Neuronal stem cell (in vitro differentiated cells): ENCODE measurements at regions not wholly inside any gene's neighbourhood (a gene's known extent, or its start where the extent isn't known, plus 50 kb on each side); places are given as distances from the start of the nearest gene placed in this dataset.

ENCODE experiments used
- DNase-seq: peaks from one replicate; pipeline ENCODE4 v3.0.0-alpha.2; 2013; ENCODE audit warnings: low spot score
- H2AFZ ChIP-seq: one replicate; pipeline ENCODE4 v1.6.1; 2013; ENCODE audit warnings: mild to moderate bottlenecking, low read length, inconsistent platforms
- H2AK5ac ChIP-seq: 2 replicates; pipeline ENCODE4 v1.6.1; 2013; ENCODE audit warnings: low read depth, mild to moderate bottlenecking, inconsistent platforms, low read length, moderate library complexity, mixed read lengths
- H2BK120ac ChIP-seq: 2 replicates; pipeline ENCODE4 v1.6.1; 2013; ENCODE audit warnings: low read depth, mild to moderate bottlenecking, inconsistent platforms, low read length, moderate library complexity, mixed read lengths
- H2BK12ac ChIP-seq: one replicate; pipeline ENCODE4 v1.6.1; 2013; ENCODE audit warnings: low read length, inconsistent platforms
- H2BK15ac ChIP-seq: 2 replicates; pipeline ENCODE4 v1.6.1; 2013; ENCODE audit warnings: mild to moderate bottlenecking, low read length, inconsistent platforms, mixed read lengths
- H2BK5ac ChIP-seq: one replicate; pipeline ENCODE4 v1.6.1; 2013; ENCODE audit warnings: inconsistent platforms, mild to moderate bottlenecking, low read length, moderate library complexity
- H3K14ac ChIP-seq: one replicate; pipeline ENCODE4 v1.6.1; 2013; ENCODE audit warnings: low read length, inconsistent platforms
- H3K18ac ChIP-seq: 2 replicates; pipeline ENCODE4 v1.6.1; 2013; ENCODE audit warnings: low read length, inconsistent platforms
- H3K23ac ChIP-seq: 2 replicates; pipeline ENCODE4 v1.6.1; 2013; ENCODE audit warnings: low read depth, mild to moderate bottlenecking, mixed read lengths, low read length, inconsistent platforms; ENCODE audit not compliant: poor library complexity
- H3K27ac ChIP-seq: replicated peaks from 3 replicates; pipeline ENCODE4 v1.5.1; 2013; ENCODE audit warnings: low read length, inconsistent platforms
- H3K27me3 ChIP-seq, 3 experiments: 2 replicates each; pipeline ENCODE4 v1.6.1; 2013; ENCODE audit warnings: low read length in 3 of 3, mild to moderate bottlenecking in 2 of 3, inconsistent platforms in 1 of 3, low read depth in 1 of 3, mixed read lengths in 1 of 3, moderate library complexity in 1 of 3; ENCODE audit not compliant: control insufficient read depth in 3 of 3, insufficient read depth in 3 of 3
- H3K36me3 ChIP-seq, 2 donors: replicated peaks in 1 of 2; 2 replicates each; pipeline ENCODE4 v1.6.1; 2013; ENCODE audit warnings: low read length in 2 of 2; ENCODE audit not compliant: control insufficient read depth in 2 of 2, insufficient read depth in 2 of 2
- H3K4ac ChIP-seq: 2 replicates; pipeline ENCODE4 v1.6.1; 2013; ENCODE audit warnings: inconsistent platforms, mild to moderate bottlenecking, low read length, moderate library complexity
- H3K4me1 ChIP-seq, 2 donors: 1 replicate in 1 of 2; 2 replicates in 1 of 2; pipeline ENCODE4 v1.6.1; 2013; ENCODE audit warnings: low read length in 2 of 2, low read depth in 1 of 2; ENCODE audit not compliant: control insufficient read depth in 2 of 2, insufficient read depth in 1 of 2
- H3K4me2 ChIP-seq: one replicate; pipeline ENCODE4 v1.6.1; 2013; ENCODE audit warnings: mild to moderate bottlenecking, low read length, inconsistent platforms; ENCODE audit not compliant: insufficient read depth, poor library complexity, severe bottlenecking
- H3K4me3 ChIP-seq, 2 donors: 2 replicates each; pipeline ENCODE4 v1.5.1; 2013; ENCODE audit warnings: low read length in 2 of 2, mild to moderate bottlenecking in 2 of 2, inconsistent platforms in 1 of 2, moderate library complexity in 1 of 2
- H3K79me1 ChIP-seq: one replicate; pipeline ENCODE4 v1.6.1; 2013; ENCODE audit warnings: low read depth, mild to moderate bottlenecking, inconsistent platforms, low read length, moderate library complexity
- H3K9ac ChIP-seq: one replicate; pipeline ENCODE4 v1.6.1; 2013; ENCODE audit warnings: mild to moderate bottlenecking, low read depth, low read length, inconsistent platforms; ENCODE audit not compliant: poor library complexity
- H3K9me3 ChIP-seq, 2 donors: replicated peaks in 1 of 2; 2 replicates each; pipeline versions ENCODE3 to v1.6.1; 2013; ENCODE audit warnings: low read length in 2 of 2, mild to moderate bottlenecking in 2 of 2, inconsistent platforms in 1 of 2, low read depth in 1 of 2, mixed read lengths in 1 of 2, moderate library complexity in 1 of 2; ENCODE audit not compliant: control insufficient read depth in 2 of 2, insufficient read depth in 1 of 2
- H4K8ac ChIP-seq: one replicate; pipeline ENCODE4 v1.6.1; 2013; ENCODE audit warnings: low read depth, mild to moderate bottlenecking, inconsistent platforms, low read length, moderate library complexity
- H4K91ac ChIP-seq: one replicate; pipeline ENCODE4 v1.6.1; 2013; ENCODE audit warnings: low read length, low read depth, mild to moderate bottlenecking, inconsistent platforms; ENCODE audit not compliant: poor library complexity
- WGBS, 2 donors: extraction: QIAGEN DNeasy Blood & Tissue Kit; methylation state at CpG; one replicate each; pipeline ENCODE4 v1.1.7; 2013; ENCODE audit warnings: missing lambda C conversion rate in 2 of 2, mixed read lengths in 1 of 2; ENCODE audit not compliant: insufficient read length in 2 of 2, insufficient replicate concordance in 1 of 2; ENCODE audit errors: extremely low coverage in 2 of 2; 5-methylcytosine and 5-hydroxymethylcytosine counted together

DNA sequence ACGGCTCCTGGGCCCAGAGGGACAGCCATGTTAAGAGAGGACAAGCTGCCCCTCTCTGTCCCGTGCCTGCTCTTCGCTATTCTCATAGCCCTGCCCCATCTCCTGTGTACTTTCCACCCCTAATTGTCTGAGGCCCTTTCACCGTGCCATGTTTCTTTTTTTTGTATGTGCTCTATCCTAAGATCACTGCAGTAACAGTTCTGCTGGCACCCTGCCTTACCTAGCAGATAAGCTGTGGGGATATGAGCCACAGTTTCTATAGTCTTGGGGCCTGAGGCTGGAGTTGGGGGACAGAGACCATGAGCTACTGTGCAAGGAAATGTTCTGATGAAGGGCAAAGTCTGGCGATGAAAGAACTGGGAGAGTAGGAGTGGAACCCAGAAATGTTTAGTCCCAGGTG, 269.5 kb upstream of the CITED2 start:
- Histone ChIP-seq H2AK5ac (no peak overlapping the region), H4K8ac (no peak overlapping the region), H3K18ac (no peak overlapping the region), H3K4ac (no peak overlapping the region), H3K14ac (no peak overlapping the region), H2BK5ac (no peak overlapping the region), H4K91ac (no peak overlapping the region), H3K4me3 (no peak overlapping the region), H3K79me1 (no peaks in the 10 kb centered on the region), H3K9ac (no peak overlapping the region), H2BK120ac (no peak overlapping the region), H2BK15ac (no peak overlapping the region), H3K27ac (no peak overlapping the region), H3K36me3 (no peaks in the 10 kb centered on the region), H3K4me1 (peaks cover 3 to 6% of the 10 kb centered on the region in 2 donors), H2BK12ac (no peak overlapping the region), H3K23ac (no peak overlapping the region), H3K4me2 (no peak overlapping the region), H2AFZ (no peak overlapping the region), H3K9me3 (peaks cover 3% of the 10 kb centered on the region in 2 donors), H3K27me3 (no peaks in the 10 kb centered on the region)
- WGBS, 2 donors: no CpG with 5 or more reads among the region's 5 CpGs
- no peak for DNase-seq

GRCh38 chr6:139642346-139642745, 267.9 kb upstream of the CITED2 start:
- Histone ChIP-seq H3K9me3 (peaks cover 3% of the 10 kb centered on the region in 2 donors), H3K4ac (no peak overlapping the region), H3K14ac (no peak overlapping the region), H2AK5ac (no peak overlapping the region), H3K4me1 (peaks cover 3 to 6% of the 10 kb centered on the region in 2 donors), H4K91ac (no peak overlapping the region), H3K36me3 (no peaks in the 10 kb centered on the region), H3K79me1 (no peaks in the 10 kb centered on the region), H2BK5ac (no peak overlapping the region), H2BK12ac (no peak overlapping the region), H3K27ac (no peak overlapping the region), H3K4me3 (no peak overlapping the region), H4K8ac (no peak overlapping the region), H3K4me2 (no peak overlapping the region), H3K27me3 (no peaks in the 10 kb centered on the region), H3K23ac (no peak overlapping the region), H2BK15ac (no peak overlapping the region), H2AFZ (no peak overlapping the region), H3K9ac (no peak overlapping the region), H2BK120ac (no peak overlapping the region), H3K18ac (no peak overlapping the region)
- no CpG with 5 or more reads among the region's 2 CpGs for WGBS, 2 donors
- no peak for DNase-seq

GRCh38 chr6:139641376-139641775, 266.9 kb upstream of the CITED2 start:
- Histone ChIP-seq H4K8ac (no peak overlapping the region), H2BK5ac (no peak overlapping the region), H3K79me1 (no peaks in the 10 kb centered on the region), H3K14ac (no peak overlapping the region), H3K4ac (no peak overlapping the region), H3K36me3 (no peaks in the 10 kb centered on the region), H2BK12ac (no peak overlapping the region), H3K9ac (no peak overlapping the region), H2AFZ (no peak overlapping the region), H2AK5ac (no peak overlapping the region), H2BK120ac (no peak overlapping the region), H3K23ac (no peak overlapping the region), H3K18ac (no peak overlapping the region), H3K4me2 (no peak overlapping the region), H3K9me3 (peaks cover 0 to 1% of the 10 kb centered on the region in 2 donors), H3K4me3 (no peak overlapping the region), H4K91ac (no peak overlapping the region), H3K4me1 (peaks cover 3 to 6% of the 10 kb centered on the region in 2 donors), H2BK15ac (no peak overlapping the region), H3K27ac (no peak overlapping the region), H3K27me3 (no peaks in the 10 kb centered on the region)
- WGBS, 2 donors: no CpG with 5 or more reads among the region's 3 CpGs
- DNase-seq: no peak

DNA sequence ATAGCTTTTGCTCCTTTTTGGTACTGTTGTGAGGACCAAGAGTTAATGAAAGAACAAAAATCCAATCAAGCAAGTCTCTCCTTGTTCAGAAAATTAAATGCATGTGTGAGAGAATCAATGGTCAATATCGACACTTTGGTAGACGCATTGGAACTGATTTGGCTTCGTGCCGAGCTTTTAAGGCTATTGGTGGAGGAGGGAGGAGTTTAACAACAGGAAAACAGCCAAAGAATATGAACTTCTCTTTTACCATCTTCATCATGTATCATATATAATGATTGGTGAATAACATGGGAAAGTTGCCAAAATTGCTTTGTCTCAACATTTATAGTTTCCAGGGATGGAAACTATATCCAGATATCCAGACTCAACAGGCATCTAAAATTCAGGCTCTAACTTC, 266.5 kb upstream of the CITED2 start:
- H2BK5ac ChIP-seq: no peak overlapping the region
- H3K4me1 ChIP-seq: peaks cover 3 to 6% of the 10 kb centered on the region in 2 donors
- H3K27ac ChIP-seq: no peak overlapping the region
- no CpG with 5 or more reads among the region's 4 CpGs for WGBS, 2 donors
- H3K9me3 ChIP-seq: no peaks in the 10 kb centered on the region
- no peak overlapping the region for H2BK12ac ChIP-seq
- no peak overlapping the region for H3K14ac ChIP-seq
- H2AK5ac ChIP-seq: no peak overlapping the region
- H3K4me3 ChIP-seq: no peak overlapping the region
- H3K36me3 ChIP-seq: no peaks in the 10 kb centered on the region
- no peak overlapping the region for H3K4me2 ChIP-seq
- H3K4ac ChIP-seq: no peak overlapping the region
- no peak overlapping the region for H2BK120ac ChIP-seq
- no peak overlapping the region for H4K8ac ChIP-seq
- H3K23ac ChIP-seq: no peak overlapping the region
- no peak overlapping the region for H2AFZ ChIP-seq
- DNase-seq: no peak
- no peaks in the 10 kb centered on the region for H3K27me3 ChIP-seq
- H3K79me1 ChIP-seq: no peaks in the 10 kb centered on the region
- no peak overlapping the region for H3K9ac ChIP-seq
- no peak overlapping the region for H3K18ac ChIP-seq
- no peak overlapping the region for H4K91ac ChIP-seq
- no peak overlapping the region for H2BK15ac ChIP-seq
